Naive thymus-derived CD4-positive, alpha-beta T cell (primary cell): ENCODE measurements at regions not wholly inside any gene's neighbourhood (a gene's known extent, or its start where the extent isn't known, plus 50 kb on each side); places are given as distances from the start of the nearest gene placed in this dataset.
"Not testable (repeated sequence)": the region's sequence is repeated elsewhere in the genome, so short reads cannot be mapped to it uniquely, and the experiment has no call there.

ENCODE experiments used
- ATAC-seq: fragments of 150-1000 bp; cut with Tn5 transposase; 2 replicates; pipeline ENCODE4 v1.10.0; 2021; ENCODE audit warnings: mild to moderate bottlenecking, moderate library complexity
- CTCF ChIA-PET: fragments of 350-600 bp; sonication (Branson Sonifier 250); formaldehyde crosslinking; loops from one replicate; lab custom pipeline; 2021; ENCODE audit warnings: antibody characterized with exemption; lab: Charles Lee
- POLR2A ChIA-PET: fragments of 350-600 bp; sonication (Branson Sonifier 250); formaldehyde crosslinking; loops from one replicate; lab custom pipeline; 2021; ENCODE audit warnings: antibody characterized with exemption, inconsistent platforms; lab: Charles Lee
- DNase-seq, 9 donors: peaks; one replicate each; pipeline versions ENCODE4 v3.0.0 to v3.0.0-alpha.2; 2020 to 2022; ENCODE audit warnings: mixed read lengths in 1 of 9
- H3K27ac ChIP-seq: one replicate; pipeline ENCODE4 v1.7.0; 2013; ENCODE audit warnings: mild to moderate bottlenecking, low read depth, low read length, moderate library complexity
- H3K27me3 ChIP-seq, 2 donors: one replicate each; pipeline ENCODE4 v1.7.0; 2013; ENCODE audit warnings: low read length in 2 of 2, mild to moderate bottlenecking in 2 of 2, moderate library complexity in 2 of 2; ENCODE audit not compliant: control insufficient read depth in 2 of 2, insufficient read depth in 2 of 2
- H3K36me3 ChIP-seq, 3 experiments: 1 replicate in 2 of 3; 2 replicates in 1 of 3; pipeline ENCODE4 v1.7.0; 2013; ENCODE audit warnings: low read length in 3 of 3, mild to moderate bottlenecking in 3 of 3, moderate library complexity in 1 of 3; ENCODE audit not compliant: insufficient read depth in 3 of 3, control insufficient read depth in 2 of 3
- H3K4me1 ChIP-seq, 2 donors: one replicate each; pipeline ENCODE4 v1.7.0; 2013; ENCODE audit warnings: low read length in 2 of 2, mild to moderate bottlenecking in 2 of 2, moderate library complexity in 1 of 2; ENCODE audit not compliant: control insufficient read depth in 2 of 2, insufficient read depth in 2 of 2
- H3K4me3 ChIP-seq: 2 replicates; pipeline ENCODE4 v1.7.0; 2013; ENCODE audit warnings: mild to moderate bottlenecking, low read length
- H3K9me3 ChIP-seq, 3 experiments: 1 replicate in 2 of 3; 2 replicates in 1 of 3; pipeline ENCODE4 v1.7.0; 2013; ENCODE audit warnings: low read length in 3 of 3; ENCODE audit not compliant: control insufficient read depth in 2 of 3
- H3K27ac Mint-ChIP-seq, 9 donors: one replicate each; pipeline ENCODE4 v1.8.0; 2020 to 2022; ENCODE audit warnings: mixed read lengths in 9 of 9, mild to moderate bottlenecking in 8 of 9, moderate library complexity in 5 of 9, inconsistent platforms in 2 of 9
- H3K27me3 Mint-ChIP-seq, 5 donors: one replicate each; pipeline ENCODE4 v1.8.0; 2021 to 2022; ENCODE audit warnings: mixed read lengths in 5 of 5, mild to moderate bottlenecking in 1 of 5
- H3K36me3 Mint-ChIP-seq, 5 donors: one replicate each; pipeline ENCODE4 v1.8.0; 2020 to 2022; ENCODE audit warnings: mixed read lengths in 5 of 5, mild to moderate bottlenecking in 3 of 5, inconsistent platforms in 1 of 5
- H3K4me1 Mint-ChIP-seq, 7 donors: one replicate each; pipeline ENCODE4 v1.8.0; 2020 to 2022; ENCODE audit warnings: mixed read lengths in 7 of 7, mild to moderate bottlenecking in 3 of 7, inconsistent platforms in 1 of 7
- H3K4me3 Mint-ChIP-seq, 10 donors: one replicate each; pipeline ENCODE4 v1.8.0; 2020 to 2022; ENCODE audit warnings: mild to moderate bottlenecking in 10 of 10, mixed read lengths in 10 of 10, moderate library complexity in 6 of 10, inconsistent platforms in 2 of 10
- H3K9me3 Mint-ChIP-seq, 11 donors: one replicate each; pipeline ENCODE4 v1.8.0; 2020 to 2022; ENCODE audit warnings: mixed read lengths in 11 of 11, mild to moderate bottlenecking in 4 of 11, inconsistent platforms in 1 of 11, moderate library complexity in 1 of 11
- intact Hi-C, 2 donors: fragments of 100-400 bp; cut with micrococcal nuclease; formaldehyde crosslinking; loops; one replicate each; pipeline ENCODE4 v1.15.1; 2023

DNA sequence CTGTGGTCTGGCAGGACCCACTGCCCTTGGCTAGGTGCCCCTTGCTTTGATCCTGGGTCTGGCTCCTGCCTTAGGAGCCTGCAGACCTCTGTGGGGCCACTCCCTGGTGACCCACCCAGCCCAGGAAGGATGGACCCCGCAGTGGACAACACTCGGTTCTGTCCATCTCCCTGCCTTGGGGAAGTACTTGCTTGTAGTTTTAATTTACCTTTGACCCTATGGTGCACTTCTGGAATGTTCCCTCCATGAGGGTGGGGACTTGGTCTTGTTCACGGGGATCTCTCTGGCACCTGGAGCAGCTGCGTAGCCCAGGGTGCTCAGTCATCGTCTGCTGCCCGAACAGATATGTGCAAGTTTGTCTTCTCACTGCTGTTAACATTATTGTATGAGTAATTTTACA is 171.3 kb downstream of the TRIM43 start:
- DNase-seq, H3K9me3 ChIP-seq, CTCF ChIA-PET, H3K27me3 ChIP-seq, H3K27me3 Mint-ChIP-seq, ATAC-seq, H3K36me3 ChIP-seq, POLR2A ChIA-PET, H3K9me3 Mint-ChIP-seq, H3K36me3 Mint-ChIP-seq, H3K4me3 Mint-ChIP-seq, intact Hi-C loops, H3K27ac ChIP-seq, H3K27ac Mint-ChIP-seq, H3K4me3 ChIP-seq, H3K4me1 ChIP-seq, H3K4me1 Mint-ChIP-seq: not testable (repeated sequence)

DNA sequence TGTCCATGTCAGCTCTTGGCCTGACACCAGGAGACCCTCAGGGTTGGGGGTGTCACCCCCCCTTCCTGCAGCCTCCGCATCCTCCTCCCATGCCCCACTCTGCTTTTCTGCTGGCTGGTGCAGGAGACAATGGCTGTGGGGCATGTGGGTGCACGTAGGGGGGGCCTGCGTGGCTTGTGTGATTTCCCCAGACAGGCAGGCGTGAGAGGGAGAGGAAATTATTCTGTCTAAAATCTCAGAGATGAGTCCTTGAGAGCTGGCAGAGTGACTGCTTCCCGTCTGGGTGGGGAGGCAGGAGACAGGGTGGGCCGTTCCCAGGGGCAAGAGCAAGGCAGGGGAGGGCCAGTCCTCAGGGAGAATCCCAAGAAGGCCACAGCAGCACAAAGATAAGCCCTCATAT is 173.2 kb downstream of the TRIM43 start:
- CTCF ChIA-PET, H3K36me3 ChIP-seq, H3K4me3 ChIP-seq, H3K36me3 Mint-ChIP-seq, H3K4me1 Mint-ChIP-seq, POLR2A ChIA-PET, H3K27me3 Mint-ChIP-seq, H3K9me3 Mint-ChIP-seq, H3K27ac Mint-ChIP-seq, intact Hi-C loops, H3K4me3 Mint-ChIP-seq, DNase-seq, H3K27ac ChIP-seq, ATAC-seq, H3K9me3 ChIP-seq, H3K4me1 ChIP-seq, H3K27me3 ChIP-seq: not testable (repeated sequence)

DNA sequence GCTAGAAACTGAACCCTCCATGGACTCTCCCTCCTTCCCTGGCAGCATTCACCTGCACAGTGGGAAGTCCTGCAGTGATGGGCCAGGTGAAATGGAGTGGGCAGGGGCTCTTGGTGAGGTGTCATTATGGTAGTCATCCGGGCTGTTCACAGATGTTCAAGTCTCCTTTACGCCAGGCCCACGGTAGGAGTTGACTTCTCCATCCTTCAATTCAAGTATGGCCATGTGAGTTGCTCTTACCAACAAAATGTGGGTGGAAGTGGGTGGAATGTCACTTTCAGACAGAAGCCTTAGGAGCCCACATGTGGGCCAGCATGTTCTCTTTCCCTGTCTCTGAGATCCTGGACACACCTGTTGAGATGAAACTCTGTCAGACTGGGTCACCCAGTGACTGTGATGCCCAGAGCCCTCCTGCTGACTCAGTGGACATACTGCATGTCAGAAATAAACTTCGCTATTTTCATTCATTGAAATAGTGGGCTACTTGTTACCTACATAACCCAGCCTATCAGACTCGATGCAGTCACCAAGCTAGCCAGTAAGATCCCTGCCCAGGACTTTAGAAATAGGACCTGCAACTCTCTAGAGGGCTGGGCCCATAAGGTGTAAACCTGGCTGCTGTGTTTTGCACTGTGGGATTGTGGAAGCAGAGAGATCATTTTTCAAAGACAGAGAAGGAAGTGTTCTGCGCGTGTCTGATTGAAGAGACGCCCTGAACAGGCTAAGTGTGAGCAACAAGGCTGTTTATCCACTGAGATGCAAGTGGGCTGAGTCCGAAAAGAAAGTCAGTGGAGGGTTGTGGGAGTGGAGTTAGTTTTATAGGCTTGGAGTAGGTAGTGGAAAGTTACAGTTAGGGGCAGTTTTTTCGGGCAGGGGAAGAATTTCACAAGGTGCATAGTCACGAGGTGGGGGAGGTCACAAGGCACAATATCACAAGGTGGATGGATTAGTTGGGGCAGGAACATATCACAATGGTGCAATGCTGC is 174.4 kb downstream of the TRIM43 start:
- ATAC-seq, intact Hi-C loops, H3K9me3 Mint-ChIP-seq, H3K9me3 ChIP-seq, H3K36me3 ChIP-seq, H3K4me1 Mint-ChIP-seq, H3K4me1 ChIP-seq, H3K27me3 Mint-ChIP-seq, H3K4me3 ChIP-seq, H3K27ac ChIP-seq, POLR2A ChIA-PET, H3K27me3 ChIP-seq, H3K36me3 Mint-ChIP-seq, CTCF ChIA-PET, DNase-seq, H3K4me3 Mint-ChIP-seq: not testable (repeated sequence)
- H3K27ac Mint-ChIP-seq: peak overlapping the region in 1 of 9 donors; percentile 33

DNA sequence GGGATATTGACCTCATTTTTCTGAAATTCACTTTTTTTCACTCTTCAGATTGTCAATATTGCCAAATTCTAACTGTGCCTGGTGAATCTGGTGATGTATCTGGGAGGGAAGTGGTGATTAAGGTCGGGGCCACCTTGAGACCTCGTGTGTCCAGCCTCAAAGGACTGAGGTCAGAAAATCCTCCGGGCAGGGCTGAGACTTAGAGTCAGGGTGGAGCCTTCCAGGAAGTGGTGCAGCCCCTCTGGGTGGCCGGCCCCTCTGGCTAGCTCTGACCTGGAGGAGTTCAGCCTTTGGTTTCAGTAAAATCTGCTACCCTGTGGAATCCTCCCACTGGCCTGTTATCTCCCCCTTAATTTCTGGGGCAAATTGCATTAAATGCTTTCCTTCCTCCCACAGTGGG is 175.7 kb downstream of the TRIM43 start:
- intact Hi-C loops, H3K9me3 ChIP-seq, H3K9me3 Mint-ChIP-seq, H3K36me3 Mint-ChIP-seq, H3K27ac ChIP-seq, ATAC-seq, DNase-seq, H3K36me3 ChIP-seq, H3K4me3 ChIP-seq, H3K27ac Mint-ChIP-seq, H3K4me1 Mint-ChIP-seq, H3K27me3 ChIP-seq, CTCF ChIA-PET, H3K4me1 ChIP-seq, POLR2A ChIA-PET, H3K27me3 Mint-ChIP-seq, H3K4me3 Mint-ChIP-seq: not testable (repeated sequence)

DNA sequence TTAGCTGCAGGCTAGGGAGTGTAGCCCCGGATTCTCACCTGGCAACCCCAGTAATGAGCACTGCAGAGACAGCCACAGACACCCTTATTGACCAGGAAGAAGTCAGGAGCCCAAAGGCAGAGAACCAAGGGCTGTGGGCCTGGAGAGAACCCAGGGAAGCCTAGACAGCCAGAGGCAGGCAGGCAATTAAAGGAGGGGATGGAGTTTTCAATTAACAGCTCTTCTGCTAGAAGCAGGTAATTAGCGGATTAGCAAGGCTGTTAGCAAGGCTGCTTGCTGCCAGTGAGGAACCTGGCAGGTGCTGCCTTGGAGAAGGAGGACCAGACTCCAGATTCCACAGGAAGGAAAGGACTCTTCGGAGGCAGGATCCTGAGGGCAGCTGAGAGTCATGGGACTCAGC is 176.1 kb downstream of the TRIM43 start:
- H3K4me3 ChIP-seq, DNase-seq, H3K4me1 Mint-ChIP-seq, H3K9me3 ChIP-seq, H3K27me3 ChIP-seq, H3K4me1 ChIP-seq, POLR2A ChIA-PET, ATAC-seq, CTCF ChIA-PET, H3K36me3 Mint-ChIP-seq, H3K27me3 Mint-ChIP-seq, H3K27ac Mint-ChIP-seq, H3K27ac ChIP-seq, H3K36me3 ChIP-seq, intact Hi-C loops, H3K9me3 Mint-ChIP-seq, H3K4me3 Mint-ChIP-seq: not testable (repeated sequence)

DNA sequence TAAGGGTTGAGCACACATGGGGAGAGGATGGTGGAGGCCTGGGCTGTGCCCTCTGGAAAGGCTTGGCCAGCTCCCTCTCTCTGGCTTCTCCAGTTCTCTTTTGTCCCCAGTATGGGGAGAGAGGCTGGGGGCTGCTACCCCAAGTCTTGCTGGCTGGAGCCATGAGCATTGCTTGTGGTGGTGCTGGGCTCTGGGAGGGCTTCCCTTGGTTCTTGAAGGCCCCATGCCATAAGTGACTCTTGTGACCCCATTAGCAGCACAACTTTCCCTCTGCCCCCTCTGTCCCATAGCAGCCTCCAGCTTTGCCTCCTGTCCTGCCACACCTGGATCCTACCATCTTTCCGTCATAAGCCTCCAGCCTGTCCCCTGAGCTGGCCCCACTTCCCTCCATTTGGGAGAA is 177.5 kb downstream of the TRIM43 start:
- H3K27me3 ChIP-seq, CTCF ChIA-PET, H3K27me3 Mint-ChIP-seq, ATAC-seq, H3K4me1 ChIP-seq, H3K27ac Mint-ChIP-seq, H3K36me3 Mint-ChIP-seq, H3K4me3 ChIP-seq, DNase-seq, H3K9me3 ChIP-seq, H3K4me3 Mint-ChIP-seq, H3K36me3 ChIP-seq, POLR2A ChIA-PET, H3K27ac ChIP-seq, intact Hi-C loops, H3K9me3 Mint-ChIP-seq, H3K4me1 Mint-ChIP-seq: not testable (repeated sequence)

DNA sequence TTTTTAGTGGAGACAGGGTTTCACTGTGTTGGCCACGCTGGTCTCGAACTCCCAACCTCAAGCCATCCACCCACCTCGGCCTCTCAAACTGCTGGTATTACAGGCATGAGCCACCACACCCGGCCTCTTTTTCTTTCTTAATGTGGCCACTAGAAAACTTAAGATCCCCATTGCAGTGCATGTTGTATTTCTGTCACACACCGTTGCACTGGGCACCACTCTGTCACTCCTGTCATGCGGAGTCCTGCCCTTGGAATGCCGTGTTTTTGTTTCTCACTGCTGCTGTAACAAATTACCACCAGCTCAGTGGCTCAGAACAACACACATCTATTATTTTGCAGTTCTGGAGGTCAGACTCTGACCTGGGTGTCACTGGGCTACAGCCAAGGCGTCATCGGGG is 178.9 kb downstream of the TRIM43 start:
- H3K9me3 ChIP-seq, ATAC-seq, DNase-seq, CTCF ChIA-PET, H3K9me3 Mint-ChIP-seq, H3K27ac Mint-ChIP-seq, H3K4me1 Mint-ChIP-seq, H3K27me3 Mint-ChIP-seq, H3K4me1 ChIP-seq, H3K36me3 ChIP-seq, POLR2A ChIA-PET, H3K4me3 Mint-ChIP-seq, H3K36me3 Mint-ChIP-seq, H3K4me3 ChIP-seq, intact Hi-C loops, H3K27me3 ChIP-seq, H3K27ac ChIP-seq: not testable (repeated sequence)
